NCI-H748 (cell line): ENCODE measurements at regions not wholly inside any gene's neighbourhood (a gene's known extent, or its start where the extent isn't known, plus 50 kb on each side); places are given as distances from the start of the nearest gene placed in this dataset.

Source experiments
- DNase-seq: peaks from one replicate; lab custom pipeline; 2025; ENCODE audit not compliant: unreplicated experiment; lab: John Stamatoyannopoulos, UW

GRCh38 chrX:7789200-7789599, 53.8 kb upstream of the VCX start:
- DNase-seq = no peak

- no peak for DNase-seq
Measured at GRCh38 chrX:7788334-7788733, 54.6 kb upstream of the VCX start.

- DNase-seq = no peak
Measured at GRCh38 chrX:7787714-7788113, 55.3 kb upstream of the VCX start.

- DNase-seq = no peak
Measured at GRCh38 chrX:7784580-7784979, 58.4 kb upstream of the VCX start.

- no peak for DNase-seq
Measured at GRCh38 chrX:7779644-7780043, 63.3 kb upstream of the VCX start.

GRCh38 chrX:7775987-7776386, 67.0 kb upstream of the VCX start:
- no peak for DNase-seq

- peak; percentile 73 for DNase-seq
Measured at GRCh38 chrX:7771788-7772438, 71.1 kb upstream of the VCX start.

GRCh38 chrX:7759830-7760229, 83.1 kb upstream of the VCX start:
- DNase-seq = no peak

- DNase-seq = no peak
Measured at GRCh38 chrX:7746856-7747255, 96.1 kb upstream of the VCX start.

GRCh38 chrX:7730071-7730470, 112.9 kb upstream of the VCX start:
- DNase-seq = no peak

GRCh38 chrX:7720519-7720918, 122.5 kb upstream of the VCX start:
- DNase-seq = no peak

- no peak for DNase-seq
Measured at GRCh38 chrX:7714351-7714750, 128.6 kb upstream of the VCX start.

GRCh38 chrX:7711167-7711566, 131.8 kb upstream of the VCX start:
- peak; percentile 55 for DNase-seq

GRCh38 chrX:7709845-7710244, 133.1 kb upstream of the VCX start:
- DNase-seq = peak; percentile 73

GRCh38 chrX:7706032-7706431, 136.9 kb upstream of the VCX start:
- peak; percentile 69 for DNase-seq

- DNase-seq = no peak
Measured at GRCh38 chrX:7704205-7704604, 138.8 kb upstream of the VCX start.

- DNase-seq = no peak
Measured at GRCh38 chrX:7698248-7698647, 144.7 kb upstream of the VCX start.

- DNase-seq = peak; percentile 77
Measured at GRCh38 chrX:7690842-7691241, 152.1 kb upstream of the VCX start.

GRCh38 chrX:7689791-7690412, 153.1 kb upstream of the VCX start:
- DNase-seq = peak; percentile 99

- DNase-seq = no peak
Measured at GRCh38 chrX:7680181-7680580, 162.8 kb upstream of the VCX start.

GRCh38 chrX:7654316-7654715, 188.7 kb upstream of the VCX start:
- DNase-seq = no peak

GRCh38 chrX:7647831-7648230, 195.1 kb upstream of the VCX start:
- DNase-seq = peak; percentile 89

GRCh38 chrX:7641141-7641540, 201.8 kb upstream of the VCX start:
- peak; percentile 19 for DNase-seq
